ENCODE measurements at regions not wholly inside any gene's neighbourhood (a gene's known extent, or its start where the extent isn't known, plus 50 kb on each side); places are given as distances from the start of the nearest gene placed in this dataset.

DNA sequence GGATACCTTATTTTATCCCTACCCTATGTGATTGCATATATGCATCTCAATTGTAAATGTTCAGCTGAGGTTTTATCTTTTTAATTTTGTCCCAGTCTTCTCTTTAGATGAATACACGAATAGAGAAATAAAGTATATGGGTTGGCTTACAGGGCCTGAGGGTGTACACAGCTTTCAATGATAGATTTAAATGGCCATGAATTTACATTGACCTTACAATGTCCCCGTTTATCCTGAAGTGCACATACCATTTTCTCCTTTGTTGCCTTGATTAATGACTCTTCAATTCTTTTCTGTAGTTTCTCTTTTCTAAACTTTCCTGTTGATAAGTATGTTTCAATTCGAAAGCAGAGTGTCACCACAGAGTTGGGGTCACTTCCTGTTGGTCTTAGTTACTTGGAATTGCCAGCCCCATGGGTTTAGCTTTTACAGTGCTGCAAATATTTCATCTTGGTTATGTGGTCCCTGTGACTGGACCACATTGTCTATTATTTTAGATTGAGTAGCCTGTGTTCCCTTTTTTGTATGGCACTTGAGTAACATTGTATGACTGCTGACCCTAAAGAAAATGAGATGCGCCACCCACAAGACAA lies 1616.3 kb upstream of the ACVR2A start:
- H3K4me3 ChIP-seq (ENCODE audit: low read length), result no peak overlapping the region
- TF ChIP-seq, protein P1, sequence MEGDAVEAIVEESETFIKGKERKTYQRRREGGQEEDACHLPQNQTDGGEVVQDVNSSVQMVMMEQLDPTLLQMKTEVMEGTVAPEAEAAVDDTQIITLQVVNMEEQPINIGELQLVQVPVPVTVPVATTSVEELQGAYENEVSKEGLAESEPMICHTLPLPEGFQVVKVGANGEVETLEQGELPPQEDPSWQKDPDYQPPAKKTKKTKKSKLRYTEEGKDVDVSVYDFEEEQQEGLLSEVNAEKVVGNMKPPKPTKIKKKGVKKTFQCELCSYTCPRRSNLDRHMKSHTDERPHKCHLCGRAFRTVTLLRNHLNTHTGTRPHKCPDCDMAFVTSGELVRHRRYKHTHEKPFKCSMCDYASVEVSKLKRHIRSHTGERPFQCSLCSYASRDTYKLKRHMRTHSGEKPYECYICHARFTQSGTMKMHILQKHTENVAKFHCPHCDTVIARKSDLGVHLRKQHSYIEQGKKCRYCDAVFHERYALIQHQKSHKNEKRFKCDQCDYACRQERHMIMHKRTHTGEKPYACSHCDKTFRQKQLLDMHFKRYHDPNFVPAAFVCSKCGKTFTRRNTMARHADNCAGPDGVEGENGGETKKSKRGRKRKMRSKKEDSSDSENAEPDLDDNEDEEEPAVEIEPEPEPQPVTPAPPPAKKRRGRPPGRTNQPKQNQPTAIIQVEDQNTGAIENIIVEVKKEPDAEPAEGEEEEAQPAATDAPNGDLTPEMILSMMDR (conservative IDR thresholded peaks at IDR 0.05; ENCODE audit: low read depth, low read length), result no peak
- no peak for DNase-seq (ENCODE audit: low read depth)

DNA sequence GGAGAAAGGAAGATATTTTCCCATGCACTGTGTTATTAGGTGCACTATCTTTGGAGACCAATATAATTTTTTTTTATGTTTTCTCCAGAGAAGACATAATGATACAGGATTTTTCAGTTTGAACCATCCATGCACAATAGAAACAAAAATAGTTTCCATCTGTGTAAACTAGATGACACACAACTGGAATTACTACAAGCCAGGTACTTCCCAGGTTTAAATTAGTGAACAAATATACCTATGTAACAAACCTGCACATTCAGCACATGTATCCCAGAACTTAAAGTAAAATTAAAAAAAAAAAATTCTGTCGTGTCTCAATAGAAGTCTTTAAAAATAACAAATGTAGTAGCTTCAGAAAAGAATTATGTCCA lies 1616.8 kb upstream of the ACVR2A start:
- no peak for DNase-seq (ENCODE audit: low read depth)
- H3K4me3 ChIP-seq (ENCODE audit: low read length), result no peak overlapping the region
- TF ChIP-seq, protein P1 (conservative IDR thresholded peaks at IDR 0.05; ENCODE audit: low read depth, low read length), result no peak

- DNase-seq (ENCODE audit: low read depth), result no peak
- TF ChIP-seq, protein P1 (conservative IDR thresholded peaks at IDR 0.05; ENCODE audit: low read depth, low read length), result no peak
- no peak overlapping the region for H3K4me3 ChIP-seq (ENCODE audit: low read length)
Measured at GRCh38 chr2:146227152-146228019, 1617.4 kb upstream of the ACVR2A start.

DNA sequence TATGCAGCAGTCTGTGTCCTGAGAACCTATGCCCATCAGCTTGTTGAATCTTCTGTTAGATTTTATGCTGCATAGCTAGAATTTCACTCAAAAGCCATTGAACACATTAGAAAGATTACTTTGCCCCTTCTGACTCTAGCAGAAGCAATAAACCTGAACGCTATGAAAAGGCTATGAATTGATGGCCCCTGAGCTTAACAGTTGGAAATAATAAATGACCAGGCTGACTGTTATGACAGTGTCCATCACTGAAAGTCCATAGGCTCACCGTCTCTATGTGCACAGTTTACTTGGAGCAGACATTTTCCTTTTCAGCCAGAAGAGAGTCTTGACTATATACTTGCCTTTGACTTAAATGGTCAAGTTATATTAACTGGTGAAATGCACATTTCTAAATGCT lies 1618.8 kb upstream of the ACVR2A start:
- H3K4me3 ChIP-seq (ENCODE audit: low read length), result no peak overlapping the region
- TF ChIP-seq, protein P1 (conservative IDR thresholded peaks at IDR 0.05; ENCODE audit: low read depth, low read length), result no peak
- no peak for DNase-seq (ENCODE audit: low read depth)

- DNase-seq (ENCODE audit: low read depth), result no peak
- TF ChIP-seq, protein P1 (conservative IDR thresholded peaks at IDR 0.05; ENCODE audit: low read depth, low read length), result no peak
- H3K4me3 ChIP-seq (ENCODE audit: low read length), result no peak overlapping the region
Measured at GRCh38 chr2:146221826-146222225, 1623.0 kb upstream of the ACVR2A start.

DNA sequence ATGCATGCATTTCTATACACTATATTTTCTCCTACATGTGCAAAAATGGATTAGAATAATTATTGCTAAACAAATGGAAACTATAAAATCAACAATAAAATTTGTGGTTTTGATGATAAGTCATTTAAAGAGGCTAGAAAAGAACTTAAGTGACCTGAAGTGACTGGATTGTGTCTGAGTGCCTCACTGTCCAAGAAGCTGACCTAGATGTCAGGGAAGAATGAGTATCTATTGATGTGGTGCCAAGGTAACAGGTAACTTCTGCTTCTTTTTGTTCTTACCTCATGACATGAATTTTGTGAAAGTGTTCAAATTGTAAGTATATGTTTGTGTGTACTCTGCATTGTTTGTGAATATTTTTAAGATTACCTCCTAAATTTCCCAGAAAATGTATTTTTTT lies 1623.9 kb upstream of the ACVR2A start:
- no peak for DNase-seq (ENCODE audit: low read depth)
- TF ChIP-seq, protein P1 (conservative IDR thresholded peaks at IDR 0.05; ENCODE audit: low read depth, low read length), result no peak
- no peak overlapping the region for H3K4me3 ChIP-seq (ENCODE audit: low read length)
